ENCODE measurements at regions not wholly inside any gene's neighbourhood (a gene's known extent, or its start where the extent isn't known, plus 50 kb on each side); places are given as distances from the start of the nearest gene placed in this dataset.

DNA sequence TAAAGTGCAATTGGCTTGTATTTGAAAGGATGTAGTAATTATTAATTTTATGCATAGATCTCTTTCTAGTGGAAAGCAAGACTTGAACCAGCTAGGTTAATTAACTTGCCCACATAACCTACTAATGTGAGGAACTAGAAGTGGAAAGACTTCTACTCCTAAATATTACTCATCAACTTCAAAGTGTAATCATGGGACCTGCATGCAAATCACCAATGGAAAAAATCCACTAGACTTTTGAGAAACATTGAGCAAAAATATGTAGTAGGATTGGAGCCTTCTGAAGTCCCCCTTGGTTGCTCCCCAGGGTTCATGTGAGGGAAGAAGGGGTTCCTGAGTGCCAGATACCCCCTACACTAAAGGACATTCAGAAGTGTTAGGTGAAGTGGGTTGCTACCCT is 240.2 kb downstream of the PTEN start:
- H3K27me3 ChIP-seq (replicated peaks; ENCODE audit: control insufficient read depth, insufficient read depth, low read length): no peaks in the 10 kb centered on the region
- H3K4me1 Mint-ChIP-seq (ENCODE audit: low read depth, unreplicated experiment): no peaks in the 10 kb centered on the region
- intact Hi-C loops (cut with micrococcal nuclease; ENCODE audit: unreplicated experiment): no loop called here
- H3K4me3 Mint-ChIP-seq (ENCODE audit: unreplicated experiment): no peak overlapping the region
- no peaks in the 10 kb centered on the region for H3K36me3 Mint-ChIP-seq (ENCODE audit: insufficient read depth, unreplicated experiment)
- no TSS peak for BruUV-seq (replicated peaks)
- H3K9me3 ChIP-seq: no peaks in the 10 kb centered on the region
- H3K4me1 ChIP-seq: no peaks in the 10 kb centered on the region
- DNase-seq: no peak
- CTCF ChIA-PET: no interaction called here
- no peak overlapping the region for H3K4me3 ChIP-seq (ENCODE audit: low read depth, low read length)
- no peaks in the 10 kb centered on the region for H3K9me3 Mint-ChIP-seq (ENCODE audit: unreplicated experiment)
- POLR2A ChIA-PET: no interaction called here
- H3K27ac Mint-ChIP-seq (ENCODE audit: unreplicated experiment): no peak overlapping the region
- no peaks in the 10 kb centered on the region for H3K36me3 ChIP-seq (ENCODE audit: control insufficient read depth, insufficient read depth, low read length)
- H3K27me3 Mint-ChIP-seq (ENCODE audit: insufficient read depth, unreplicated experiment): no peaks in the 10 kb centered on the region
- TF ChIP-seq, protein P1, sequence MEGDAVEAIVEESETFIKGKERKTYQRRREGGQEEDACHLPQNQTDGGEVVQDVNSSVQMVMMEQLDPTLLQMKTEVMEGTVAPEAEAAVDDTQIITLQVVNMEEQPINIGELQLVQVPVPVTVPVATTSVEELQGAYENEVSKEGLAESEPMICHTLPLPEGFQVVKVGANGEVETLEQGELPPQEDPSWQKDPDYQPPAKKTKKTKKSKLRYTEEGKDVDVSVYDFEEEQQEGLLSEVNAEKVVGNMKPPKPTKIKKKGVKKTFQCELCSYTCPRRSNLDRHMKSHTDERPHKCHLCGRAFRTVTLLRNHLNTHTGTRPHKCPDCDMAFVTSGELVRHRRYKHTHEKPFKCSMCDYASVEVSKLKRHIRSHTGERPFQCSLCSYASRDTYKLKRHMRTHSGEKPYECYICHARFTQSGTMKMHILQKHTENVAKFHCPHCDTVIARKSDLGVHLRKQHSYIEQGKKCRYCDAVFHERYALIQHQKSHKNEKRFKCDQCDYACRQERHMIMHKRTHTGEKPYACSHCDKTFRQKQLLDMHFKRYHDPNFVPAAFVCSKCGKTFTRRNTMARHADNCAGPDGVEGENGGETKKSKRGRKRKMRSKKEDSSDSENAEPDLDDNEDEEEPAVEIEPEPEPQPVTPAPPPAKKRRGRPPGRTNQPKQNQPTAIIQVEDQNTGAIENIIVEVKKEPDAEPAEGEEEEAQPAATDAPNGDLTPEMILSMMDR (IDR thresholded peaks at IDR 0.05; ENCODE audit: insufficient read depth in 1 of 2, low read depth in 1 of 2, low read length in 1 of 2, severe bottlenecking in 1 of 2, unreplicated experiment in 1 of 2): no peak

DNA sequence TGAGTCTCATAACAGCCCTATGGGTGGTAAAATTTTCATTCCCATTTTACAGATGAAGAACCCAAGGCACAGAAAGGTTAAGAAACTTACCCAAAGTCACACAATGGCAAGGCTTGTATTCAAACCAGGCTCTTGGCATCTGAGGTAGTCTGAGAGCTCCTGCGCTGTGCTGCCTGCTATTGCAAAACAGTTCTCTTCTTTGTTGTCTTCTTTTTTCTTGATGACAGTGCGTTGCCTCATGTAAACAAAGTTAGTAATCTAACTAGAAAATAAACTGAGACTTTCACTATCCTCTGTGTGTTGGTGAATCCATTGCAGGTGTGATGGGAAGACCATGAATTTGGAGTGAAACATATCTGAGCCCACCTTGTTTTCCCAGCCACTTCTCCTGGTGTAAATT is 240.8 kb downstream of the PTEN start:
- no peak overlapping the region for H3K27ac Mint-ChIP-seq (ENCODE audit: unreplicated experiment)
- ChIA-PET CTCF (no interaction called here), POLR2A (no interaction called here)
- Histone ChIP-seq H3K36me3 (ENCODE audit: control insufficient read depth, insufficient read depth, low read length) (no peaks in the 10 kb centered on the region), H3K4me1 (no peaks in the 10 kb centered on the region), H3K4me3 (ENCODE audit: low read depth, low read length) (no peak overlapping the region), H3K9me3 (no peaks in the 10 kb centered on the region), H3K27me3 (replicated peaks; ENCODE audit: control insufficient read depth, insufficient read depth, low read length) (no peaks in the 10 kb centered on the region)
- no peaks in the 10 kb centered on the region for H3K4me1 Mint-ChIP-seq (ENCODE audit: low read depth, unreplicated experiment)
- DNase-seq: no peak
- H3K9me3 Mint-ChIP-seq (ENCODE audit: unreplicated experiment): no peaks in the 10 kb centered on the region
- H3K36me3 Mint-ChIP-seq (ENCODE audit: insufficient read depth, unreplicated experiment): no peaks in the 10 kb centered on the region
- TF ChIP-seq, protein P1 (IDR thresholded peaks at IDR 0.05; ENCODE audit: insufficient read depth in 1 of 2, low read depth in 1 of 2, low read length in 1 of 2, severe bottlenecking in 1 of 2, unreplicated experiment in 1 of 2): no peak
- H3K27me3 Mint-ChIP-seq (ENCODE audit: insufficient read depth, unreplicated experiment): no peaks in the 10 kb centered on the region
- intact Hi-C loops (cut with micrococcal nuclease; ENCODE audit: unreplicated experiment): no loop called here
- BruUV-seq (replicated peaks): no TSS peak
- H3K4me3 Mint-ChIP-seq (ENCODE audit: unreplicated experiment): no peak overlapping the region

DNA sequence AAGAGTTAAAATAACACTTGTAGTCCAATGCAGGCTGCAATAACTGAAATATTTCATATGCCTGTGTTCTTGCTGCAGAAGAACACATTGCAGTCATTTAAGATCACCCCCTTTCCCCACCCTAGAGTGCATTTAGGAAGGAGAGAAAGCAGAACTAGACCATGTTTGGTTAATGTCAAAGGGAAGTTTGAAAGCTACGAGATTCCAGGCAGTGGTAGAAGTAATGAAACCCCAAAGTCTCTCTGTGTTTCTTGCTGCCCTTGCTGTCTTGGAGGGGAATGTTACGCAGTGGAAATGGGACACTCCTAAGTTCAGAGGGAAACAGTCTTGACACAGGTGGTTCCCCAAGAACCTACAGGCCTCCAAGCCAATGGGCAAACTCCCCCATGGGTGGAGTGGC is 242.9 kb downstream of the PTEN start:
- no peaks in the 10 kb centered on the region for H3K27me3 ChIP-seq (replicated peaks; ENCODE audit: control insufficient read depth, insufficient read depth, low read length)
- Mint-ChIP-seq H3K27ac (ENCODE audit: unreplicated experiment) (no peak overlapping the region), H3K4me1 (ENCODE audit: low read depth, unreplicated experiment) (peaks cover 7% of the 10 kb centered on the region), H3K4me3 (ENCODE audit: unreplicated experiment) (no peak overlapping the region), H3K9me3 (ENCODE audit: unreplicated experiment) (no peaks in the 10 kb centered on the region), H3K36me3 (ENCODE audit: insufficient read depth, unreplicated experiment) (no peaks in the 10 kb centered on the region), H3K27me3 (ENCODE audit: insufficient read depth, unreplicated experiment) (no peaks in the 10 kb centered on the region)
- no peaks in the 10 kb centered on the region for H3K36me3 ChIP-seq (ENCODE audit: control insufficient read depth, insufficient read depth, low read length)
- no peak overlapping the region for H3K4me3 ChIP-seq (ENCODE audit: low read depth, low read length)
- H3K4me1 ChIP-seq: no peaks in the 10 kb centered on the region
- H3K9me3 ChIP-seq: no peaks in the 10 kb centered on the region
- DNase-seq: no peak
- TF ChIP-seq, protein P1 (IDR thresholded peaks at IDR 0.05; ENCODE audit: insufficient read depth in 1 of 2, low read depth in 1 of 2, low read length in 1 of 2, severe bottlenecking in 1 of 2, unreplicated experiment in 1 of 2): no peak
- BruUV-seq (replicated peaks): no TSS peak
- CTCF ChIA-PET: no interaction called here
- POLR2A ChIA-PET: no interaction called here
- intact Hi-C loops (cut with micrococcal nuclease; ENCODE audit: unreplicated experiment): no loop called here
